ENCODE measurements at regions not wholly inside any gene's neighbourhood (a gene's known extent, or its start where the extent isn't known, plus 50 kb on each side); places are given as distances from the start of the nearest gene placed in this dataset.

DNA sequence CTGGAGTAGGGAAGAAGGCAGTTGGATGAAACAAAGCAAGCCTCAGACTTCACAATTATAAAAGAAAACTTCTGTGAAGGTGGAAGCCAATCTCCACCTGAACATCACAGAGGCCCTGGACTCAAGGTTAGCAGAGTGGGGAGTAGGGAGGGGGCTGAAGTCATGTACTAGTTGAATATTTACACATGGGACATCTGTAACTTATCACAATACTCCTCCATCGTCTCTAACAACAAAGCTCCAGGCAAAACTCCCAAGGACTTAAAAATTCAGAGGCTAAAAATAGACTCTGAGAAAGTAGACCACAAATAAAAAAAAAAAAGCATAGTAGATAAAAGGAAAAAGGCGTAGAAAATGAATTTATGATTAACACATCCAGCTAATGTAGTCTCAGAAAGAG, 326.3 kb upstream of the PKN2 start:
- no peak for DNase-seq (ENCODE audit: low spot score)
- H3K9ac ChIP-seq (ENCODE audit: low read depth in 1 of 2, low read length in 2 of 2): no peak overlapping the region
- H3K27me3 ChIP-seq (ENCODE audit: control insufficient read depth in 4 of 4, insufficient read depth in 4 of 4, low read length in 3 of 4): no peaks in the 10 kb centered on the region
- H3K9me3 ChIP-seq (ENCODE audit: control insufficient read depth in 4 of 4, low read length in 3 of 4): no peaks in the 10 kb centered on the region
- H3K4me3 ChIP-seq (ENCODE audit: low read depth in 1 of 3, low read length in 3 of 3): no peak overlapping the region
- 54% methylated on average over 2 of the region's 2 CpGs for WGBS
- no peaks in the 10 kb centered on the region for H3K4me1 ChIP-seq (ENCODE audit: control insufficient read depth in 4 of 4, insufficient read depth in 4 of 4, low read length in 3 of 4)
- no peaks in the 10 kb centered on the region for H3K36me3 ChIP-seq (ENCODE audit: control insufficient read depth in 4 of 4, insufficient read depth in 3 of 4, low read depth in 1 of 4, low read length in 3 of 4)
- no peak overlapping the region for H3K27ac ChIP-seq (ENCODE audit: low read depth in 1 of 2, low read length in 2 of 2)
- TF ChIP-seq YY1 (IDR thresholded peaks at IDR 0.05): no peak
- TF ChIP-seq, protein P1, sequence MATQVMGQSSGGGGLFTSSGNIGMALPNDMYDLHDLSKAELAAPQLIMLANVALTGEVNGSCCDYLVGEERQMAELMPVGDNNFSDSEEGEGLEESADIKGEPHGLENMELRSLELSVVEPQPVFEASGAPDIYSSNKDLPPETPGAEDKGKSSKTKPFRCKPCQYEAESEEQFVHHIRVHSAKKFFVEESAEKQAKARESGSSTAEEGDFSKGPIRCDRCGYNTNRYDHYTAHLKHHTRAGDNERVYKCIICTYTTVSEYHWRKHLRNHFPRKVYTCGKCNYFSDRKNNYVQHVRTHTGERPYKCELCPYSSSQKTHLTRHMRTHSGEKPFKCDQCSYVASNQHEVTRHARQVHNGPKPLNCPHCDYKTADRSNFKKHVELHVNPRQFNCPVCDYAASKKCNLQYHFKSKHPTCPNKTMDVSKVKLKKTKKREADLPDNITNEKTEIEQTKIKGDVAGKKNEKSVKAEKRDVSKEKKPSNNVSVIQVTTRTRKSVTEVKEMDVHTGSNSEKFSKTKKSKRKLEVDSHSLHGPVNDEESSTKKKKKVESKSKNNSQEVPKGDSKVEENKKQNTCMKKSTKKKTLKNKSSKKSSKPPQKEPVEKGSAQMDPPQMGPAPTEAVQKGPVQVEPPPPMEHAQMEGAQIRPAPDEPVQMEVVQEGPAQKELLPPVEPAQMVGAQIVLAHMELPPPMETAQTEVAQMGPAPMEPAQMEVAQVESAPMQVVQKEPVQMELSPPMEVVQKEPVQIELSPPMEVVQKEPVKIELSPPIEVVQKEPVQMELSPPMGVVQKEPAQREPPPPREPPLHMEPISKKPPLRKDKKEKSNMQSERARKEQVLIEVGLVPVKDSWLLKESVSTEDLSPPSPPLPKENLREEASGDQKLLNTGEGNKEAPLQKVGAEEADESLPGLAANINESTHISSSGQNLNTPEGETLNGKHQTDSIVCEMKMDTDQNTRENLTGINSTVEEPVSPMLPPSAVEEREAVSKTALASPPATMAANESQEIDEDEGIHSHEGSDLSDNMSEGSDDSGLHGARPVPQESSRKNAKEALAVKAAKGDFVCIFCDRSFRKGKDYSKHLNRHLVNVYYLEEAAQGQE (IDR thresholded peaks at IDR 0.05): no peak
- TF ChIP-seq, protein P2, sequence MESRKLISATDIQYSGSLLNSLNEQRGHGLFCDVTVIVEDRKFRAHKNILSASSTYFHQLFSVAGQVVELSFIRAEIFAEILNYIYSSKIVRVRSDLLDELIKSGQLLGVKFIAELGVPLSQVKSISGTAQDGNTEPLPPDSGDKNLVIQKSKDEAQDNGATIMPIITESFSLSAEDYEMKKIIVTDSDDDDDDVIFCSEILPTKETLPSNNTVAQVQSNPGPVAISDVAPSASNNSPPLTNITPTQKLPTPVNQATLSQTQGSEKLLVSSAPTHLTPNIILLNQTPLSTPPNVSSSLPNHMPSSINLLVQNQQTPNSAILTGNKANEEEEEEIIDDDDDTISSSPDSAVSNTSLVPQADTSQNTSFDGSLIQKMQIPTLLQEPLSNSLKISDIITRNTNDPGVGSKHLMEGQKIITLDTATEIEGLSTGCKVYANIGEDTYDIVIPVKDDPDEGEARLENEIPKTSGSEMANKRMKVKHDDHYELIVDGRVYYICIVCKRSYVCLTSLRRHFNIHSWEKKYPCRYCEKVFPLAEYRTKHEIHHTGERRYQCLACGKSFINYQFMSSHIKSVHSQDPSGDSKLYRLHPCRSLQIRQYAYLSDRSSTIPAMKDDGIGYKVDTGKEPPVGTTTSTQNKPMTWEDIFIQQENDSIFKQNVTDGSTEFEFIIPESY (IDR thresholded peaks at IDR 0.05): no peak
- TF ChIP-seq FOXA1 (IDR thresholded peaks at IDR 0.05): no peak
- TF ChIP-seq RXRA (IDR thresholded peaks at IDR 0.05): no peak
- TF ChIP-seq, protein P3, sequence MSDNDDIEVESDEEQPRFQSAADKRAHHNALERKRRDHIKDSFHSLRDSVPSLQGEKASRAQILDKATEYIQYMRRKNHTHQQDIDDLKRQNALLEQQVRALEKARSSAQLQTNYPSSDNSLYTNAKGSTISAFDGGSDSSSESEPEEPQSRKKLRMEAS (IDR thresholded peaks at IDR 0.05): no peak
- TF ChIP-seq SP1 (IDR thresholded peaks at IDR 0.05): no peak

DNA sequence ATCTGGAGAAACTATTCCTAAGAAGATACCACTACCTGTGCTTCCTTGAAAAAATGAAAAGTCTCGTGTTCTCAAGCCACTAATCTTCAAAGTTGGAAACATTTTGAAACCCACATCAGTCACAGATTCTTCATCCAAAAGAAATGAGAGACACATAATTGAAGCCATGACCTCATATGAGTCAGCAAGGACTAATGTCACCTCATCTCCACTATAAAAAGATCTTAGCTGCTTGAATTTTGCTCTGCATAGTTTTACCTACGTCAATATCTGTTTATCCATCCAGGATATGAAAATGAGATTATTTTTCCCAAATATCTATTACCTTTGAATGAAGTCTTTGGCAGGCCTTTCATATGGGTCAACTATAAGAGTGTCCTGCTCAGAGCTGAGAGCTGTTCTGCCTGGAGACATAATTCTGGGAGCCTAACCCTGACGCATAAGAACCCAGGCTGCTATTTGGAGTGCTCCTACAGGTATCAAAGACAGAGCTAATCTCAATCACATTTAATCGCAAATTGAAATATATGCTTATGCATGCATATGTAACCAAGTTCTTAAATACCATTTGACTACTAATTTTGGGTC, 312.5 kb upstream of the PKN2 start:
- H3K9me3 ChIP-seq (ENCODE audit: control insufficient read depth in 4 of 4, low read length in 3 of 4): no peaks in the 10 kb centered on the region
- H3K9ac ChIP-seq (ENCODE audit: low read depth in 1 of 2, low read length in 2 of 2): no peak overlapping the region
- H3K4me3 ChIP-seq (ENCODE audit: low read depth in 1 of 3, low read length in 3 of 3): no peak overlapping the region
- no peak overlapping the region for H3K27ac ChIP-seq (ENCODE audit: low read depth in 1 of 2, low read length in 2 of 2)
- DNase-seq (ENCODE audit: low spot score): no peak
- H3K36me3 ChIP-seq (ENCODE audit: control insufficient read depth in 4 of 4, insufficient read depth in 3 of 4, low read depth in 1 of 4, low read length in 3 of 4): no peaks in the 10 kb centered on the region
- no peaks in the 10 kb centered on the region for H3K4me1 ChIP-seq (ENCODE audit: control insufficient read depth in 4 of 4, insufficient read depth in 4 of 4, low read length in 3 of 4)
- no peaks in the 10 kb centered on the region for H3K27me3 ChIP-seq (ENCODE audit: control insufficient read depth in 4 of 4, insufficient read depth in 4 of 4, low read length in 3 of 4)
- 91% methylated on average over 4 of the region's 4 CpGs for WGBS
- no peak for TF ChIP-seq GABPA (IDR thresholded peaks at IDR 0.05 in 1 of 2, conservative IDR thresholded peaks at IDR 0.05 in 1 of 2)
- no peak for TF ChIP-seq EGR1 (IDR thresholded peaks at IDR 0.05; ENCODE audit: low read depth in 2 of 2)
- TF ChIP-seq, protein P4, sequence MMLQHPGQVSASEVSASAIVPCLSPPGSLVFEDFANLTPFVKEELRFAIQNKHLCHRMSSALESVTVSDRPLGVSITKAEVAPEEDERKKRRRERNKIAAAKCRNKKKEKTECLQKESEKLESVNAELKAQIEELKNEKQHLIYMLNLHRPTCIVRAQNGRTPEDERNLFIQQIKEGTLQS (IDR thresholded peaks at IDR 0.05): no peak
- TF ChIP-seq, protein P5, sequence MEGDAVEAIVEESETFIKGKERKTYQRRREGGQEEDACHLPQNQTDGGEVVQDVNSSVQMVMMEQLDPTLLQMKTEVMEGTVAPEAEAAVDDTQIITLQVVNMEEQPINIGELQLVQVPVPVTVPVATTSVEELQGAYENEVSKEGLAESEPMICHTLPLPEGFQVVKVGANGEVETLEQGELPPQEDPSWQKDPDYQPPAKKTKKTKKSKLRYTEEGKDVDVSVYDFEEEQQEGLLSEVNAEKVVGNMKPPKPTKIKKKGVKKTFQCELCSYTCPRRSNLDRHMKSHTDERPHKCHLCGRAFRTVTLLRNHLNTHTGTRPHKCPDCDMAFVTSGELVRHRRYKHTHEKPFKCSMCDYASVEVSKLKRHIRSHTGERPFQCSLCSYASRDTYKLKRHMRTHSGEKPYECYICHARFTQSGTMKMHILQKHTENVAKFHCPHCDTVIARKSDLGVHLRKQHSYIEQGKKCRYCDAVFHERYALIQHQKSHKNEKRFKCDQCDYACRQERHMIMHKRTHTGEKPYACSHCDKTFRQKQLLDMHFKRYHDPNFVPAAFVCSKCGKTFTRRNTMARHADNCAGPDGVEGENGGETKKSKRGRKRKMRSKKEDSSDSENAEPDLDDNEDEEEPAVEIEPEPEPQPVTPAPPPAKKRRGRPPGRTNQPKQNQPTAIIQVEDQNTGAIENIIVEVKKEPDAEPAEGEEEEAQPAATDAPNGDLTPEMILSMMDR (IDR thresholded peaks at IDR 0.05; ENCODE audit: low read depth, low read length, missing input control): no peak
